ENCODE measurements at regions not wholly inside any gene's neighbourhood (a gene's known extent, or its start where the extent isn't known, plus 50 kb on each side); places are given as distances from the start of the nearest gene placed in this dataset.

DNA sequence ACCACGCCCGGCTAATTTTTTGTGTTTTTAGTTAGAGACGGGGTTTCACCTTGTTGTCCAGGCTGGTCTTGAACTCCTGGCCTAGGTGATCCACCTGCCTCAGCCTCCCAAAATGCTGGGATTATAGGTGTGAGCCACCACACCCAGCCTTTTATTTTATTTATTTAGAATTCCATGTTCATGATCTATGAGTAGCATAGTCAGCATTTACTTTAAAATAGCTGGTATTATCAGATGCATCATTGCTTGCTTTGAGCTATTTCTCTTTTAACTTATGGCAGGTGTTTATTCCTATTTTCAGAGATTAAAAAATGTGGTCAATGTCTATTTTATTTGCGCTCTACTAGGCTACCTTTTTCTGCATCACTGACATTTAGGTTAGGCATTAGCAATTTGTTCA lies 152.0 kb downstream of the UTRN start:
- TF ChIP-seq EZH2 (IDR thresholded peaks at IDR 0.05; ENCODE audit: borderline replicate concordance, insufficient read depth, low read depth, low read length, poor library complexity, severe bottlenecking): no peak
- TF ChIP-seq, protein P1, sequence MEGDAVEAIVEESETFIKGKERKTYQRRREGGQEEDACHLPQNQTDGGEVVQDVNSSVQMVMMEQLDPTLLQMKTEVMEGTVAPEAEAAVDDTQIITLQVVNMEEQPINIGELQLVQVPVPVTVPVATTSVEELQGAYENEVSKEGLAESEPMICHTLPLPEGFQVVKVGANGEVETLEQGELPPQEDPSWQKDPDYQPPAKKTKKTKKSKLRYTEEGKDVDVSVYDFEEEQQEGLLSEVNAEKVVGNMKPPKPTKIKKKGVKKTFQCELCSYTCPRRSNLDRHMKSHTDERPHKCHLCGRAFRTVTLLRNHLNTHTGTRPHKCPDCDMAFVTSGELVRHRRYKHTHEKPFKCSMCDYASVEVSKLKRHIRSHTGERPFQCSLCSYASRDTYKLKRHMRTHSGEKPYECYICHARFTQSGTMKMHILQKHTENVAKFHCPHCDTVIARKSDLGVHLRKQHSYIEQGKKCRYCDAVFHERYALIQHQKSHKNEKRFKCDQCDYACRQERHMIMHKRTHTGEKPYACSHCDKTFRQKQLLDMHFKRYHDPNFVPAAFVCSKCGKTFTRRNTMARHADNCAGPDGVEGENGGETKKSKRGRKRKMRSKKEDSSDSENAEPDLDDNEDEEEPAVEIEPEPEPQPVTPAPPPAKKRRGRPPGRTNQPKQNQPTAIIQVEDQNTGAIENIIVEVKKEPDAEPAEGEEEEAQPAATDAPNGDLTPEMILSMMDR (IDR thresholded peaks at IDR 0.05): no peak
